ENCODE measurements at regions not wholly inside any gene's neighbourhood (a gene's known extent, or its start where the extent isn't known, plus 50 kb on each side); places are given as distances from the start of the nearest gene placed in this dataset.
A peak's percentile ranks its signal among the peaks of the same experiment; 100 is the strongest.

DNA sequence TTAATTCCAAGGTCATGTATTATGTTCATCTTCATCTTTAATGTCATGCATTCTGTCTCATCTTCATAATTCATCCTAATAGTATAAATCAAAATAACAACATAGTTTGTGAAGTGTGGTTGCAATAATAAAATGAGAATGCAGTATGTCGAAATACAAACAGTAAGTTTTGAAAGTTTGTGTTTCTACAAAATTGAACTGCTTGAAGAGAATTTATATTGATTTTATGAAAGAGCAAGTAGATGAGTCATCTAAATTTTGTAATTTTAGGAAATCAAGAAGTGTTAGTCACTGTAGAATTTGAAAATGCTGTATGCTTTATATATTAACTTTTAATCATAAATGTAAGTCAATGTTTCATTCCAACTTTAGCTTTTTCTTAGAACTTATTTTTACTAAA is 190.5 kb upstream of the PPP1R3A start:
- no peak for FAIRE-seq

GRCh38 chr7:114108510-114108909 is 189.7 kb upstream of the PPP1R3A start:
- FAIRE-seq = peak; percentile 89

- FAIRE-seq = no peak
Measured at GRCh38 chr7:114107522-114107921, 188.7 kb upstream of the PPP1R3A start.

DNA sequence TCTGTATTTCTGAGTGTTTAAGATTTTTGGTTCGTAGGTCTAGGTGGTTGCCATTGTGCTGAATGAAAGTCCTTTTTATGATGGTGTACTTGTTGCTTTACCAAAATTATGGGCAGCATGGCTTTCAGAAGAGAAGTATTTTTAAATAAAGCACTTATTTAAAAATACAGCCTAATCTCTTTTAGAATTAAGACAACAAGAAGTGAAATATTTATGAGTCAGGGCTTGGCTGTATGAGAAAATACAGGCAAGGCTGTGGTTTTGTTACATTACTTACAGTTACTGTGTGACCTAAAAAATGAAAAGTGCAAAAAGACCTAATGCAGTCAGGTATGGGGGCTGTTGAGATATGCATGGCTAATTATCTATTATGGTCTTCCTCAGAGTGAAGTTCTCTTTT is 185.2 kb upstream of the PPP1R3A start:
- FAIRE-seq = peak; percentile 86

DNA sequence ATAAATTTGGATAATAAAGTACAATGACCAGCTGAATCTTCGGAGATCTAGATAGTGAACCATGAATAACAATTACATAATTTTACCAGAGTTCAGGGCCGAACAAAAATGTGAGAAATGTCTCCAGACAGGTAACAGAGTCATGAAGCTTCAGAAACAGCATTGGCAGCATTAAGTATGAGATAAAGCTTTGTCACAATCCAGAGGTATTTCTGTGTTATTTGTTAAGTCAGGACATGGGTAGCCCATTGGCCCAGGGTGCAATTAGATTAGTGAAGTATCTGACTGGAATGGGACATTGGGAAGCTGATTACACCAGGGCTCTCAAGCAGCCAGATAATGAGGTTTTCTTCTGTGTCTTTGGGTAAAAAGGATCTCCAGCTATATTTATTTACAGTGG is 184.2 kb upstream of the PPP1R3A start:
- FAIRE-seq = no peak

GRCh38 chr7:114102131-114102530 is 183.3 kb upstream of the PPP1R3A start:
- FAIRE-seq = no peak

DNA sequence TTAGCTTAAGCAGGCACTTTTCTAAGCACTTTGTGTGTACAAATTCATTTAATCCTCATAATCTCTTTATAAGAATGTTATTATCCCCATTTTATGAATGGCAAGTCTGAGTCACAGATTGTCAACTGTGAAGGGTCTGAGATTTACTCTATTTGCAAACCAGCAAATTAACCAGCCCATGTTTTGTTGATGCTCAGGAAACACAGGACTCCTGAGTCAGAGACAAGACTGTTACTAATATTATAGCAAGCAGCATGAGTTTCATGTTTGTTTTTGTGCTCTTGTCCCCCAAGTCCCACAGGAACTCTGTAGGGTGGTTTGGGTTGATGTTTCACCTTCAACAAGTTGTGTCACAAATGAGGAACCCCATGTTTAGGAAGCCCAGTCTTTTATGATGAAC is 182.0 kb upstream of the PPP1R3A start:
- FAIRE-seq = no peak

- FAIRE-seq = no peak
Measured at GRCh38 chr7:114099337-114099736, 180.5 kb upstream of the PPP1R3A start.

GRCh38 chr7:114095885-114096284 is 177.1 kb upstream of the PPP1R3A start:
- no peak for FAIRE-seq

DNA sequence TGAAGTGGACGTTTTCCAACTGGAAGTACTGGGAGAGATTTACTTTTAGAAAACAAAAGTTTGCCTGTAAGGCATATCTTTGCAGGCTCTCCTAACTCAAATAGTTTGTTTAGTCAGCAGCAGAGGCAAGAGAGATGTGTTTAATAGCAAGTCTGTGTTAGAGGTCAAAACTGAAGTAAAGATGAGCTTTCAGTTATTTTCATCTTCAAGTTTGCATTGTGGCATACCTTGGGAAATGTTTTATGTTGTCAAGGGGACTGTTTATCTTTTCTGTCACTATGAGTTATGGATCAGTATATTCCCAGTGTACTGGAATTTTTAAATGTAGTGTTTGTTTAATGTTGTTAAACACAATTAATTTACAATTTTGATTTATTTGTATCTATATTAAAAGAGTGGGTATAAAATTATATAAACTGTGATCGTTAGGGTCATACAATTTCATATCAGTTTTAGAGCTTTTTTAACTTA is 169.7 kb upstream of the PPP1R3A start:
- FAIRE-seq = peak; percentile 89

DNA sequence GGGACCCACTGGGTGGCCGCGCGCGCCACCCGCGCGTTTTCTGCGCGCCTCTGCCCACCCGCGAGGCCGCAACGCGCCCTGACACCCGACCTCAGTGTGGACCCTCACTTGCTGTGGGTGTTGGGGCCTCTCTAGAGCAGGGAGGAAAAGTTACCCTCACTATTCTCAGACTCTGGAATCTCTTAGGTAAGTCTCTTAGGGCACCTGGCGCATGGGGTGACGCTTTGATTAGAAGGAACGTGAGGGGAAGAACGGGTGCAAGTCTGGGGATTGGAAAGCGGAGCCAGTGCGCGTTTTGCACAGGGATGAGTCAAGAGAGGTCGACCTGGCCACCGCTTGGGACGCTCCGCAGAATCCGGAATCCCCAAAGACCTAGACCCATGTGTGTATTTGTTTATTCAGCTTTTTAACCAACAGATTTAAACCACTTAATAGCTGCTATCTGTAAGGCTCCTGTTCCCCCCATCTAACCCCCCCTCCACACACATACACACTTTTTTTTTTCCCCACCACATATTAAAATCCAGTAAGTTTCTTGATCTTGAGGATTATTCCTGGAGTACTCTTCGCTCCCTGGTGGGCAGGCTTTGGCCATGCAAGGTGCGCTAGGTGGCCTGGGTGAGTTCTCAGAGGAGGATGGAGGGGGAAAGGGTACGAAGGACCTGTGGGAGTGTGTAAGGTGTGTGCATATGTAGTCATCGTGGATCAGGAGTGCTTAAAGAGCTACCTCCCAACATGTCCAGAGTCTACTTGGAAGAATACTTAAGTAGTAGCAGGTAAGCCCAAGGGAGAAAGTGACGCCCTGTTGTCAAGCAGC is 169.1 kb upstream of the PPP1R3A start:
- no peak for FAIRE-seq

DNA sequence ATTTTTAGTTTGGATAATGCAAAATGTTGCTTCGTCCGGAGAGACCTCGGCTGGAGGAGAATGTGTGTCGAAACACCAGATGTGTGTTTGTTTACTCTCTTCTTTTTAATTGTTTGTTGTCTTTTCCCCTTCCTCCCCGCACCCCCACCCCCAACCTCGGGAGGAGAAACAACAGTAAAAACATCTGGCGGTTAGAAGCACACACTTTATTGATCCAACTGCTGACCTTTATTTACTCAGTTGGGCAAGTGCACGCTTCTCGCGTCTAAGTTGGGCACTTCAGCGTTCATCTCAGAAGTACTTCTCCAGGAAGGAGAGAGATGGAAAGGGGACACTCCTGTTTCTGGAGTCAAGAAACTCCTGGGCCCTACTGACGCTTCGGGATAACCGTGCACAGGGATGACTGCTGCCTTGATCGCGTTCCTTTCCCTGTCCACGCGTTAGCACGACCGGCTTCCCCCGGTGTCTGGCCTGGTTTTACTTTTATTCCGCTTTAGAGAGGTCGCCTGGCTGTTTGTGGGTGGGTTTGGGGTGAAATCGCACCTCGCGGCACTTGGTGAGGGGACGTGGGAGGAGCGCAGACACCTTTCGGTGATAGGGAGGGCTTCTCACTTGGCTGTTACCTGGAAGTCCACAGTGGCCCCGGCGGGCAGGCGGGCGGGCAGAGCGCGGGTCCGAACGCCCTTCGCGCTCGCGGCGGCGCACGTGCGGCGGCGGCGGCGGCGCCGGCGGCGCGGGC is 168.3 kb upstream of the PPP1R3A start:
- no peak for FAIRE-seq

DNA sequence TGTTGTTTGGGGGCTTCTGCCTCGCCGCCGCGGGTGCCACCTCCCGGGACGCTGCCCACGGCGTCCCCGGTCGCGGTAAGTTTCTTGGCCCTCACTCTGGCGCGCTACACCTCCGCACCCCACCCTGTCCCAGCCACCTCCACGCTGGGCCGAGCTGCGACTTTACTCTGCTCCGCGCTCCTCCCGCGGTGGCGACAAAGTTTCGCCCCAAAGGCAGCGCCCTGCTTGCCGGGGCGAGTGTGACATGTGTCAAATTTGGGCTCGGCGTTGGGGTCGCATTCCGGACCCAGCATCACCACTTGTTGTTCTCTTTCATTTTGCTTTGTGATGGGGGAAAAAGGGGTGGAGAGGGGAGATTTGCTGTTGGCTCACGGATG is 167.7 kb upstream of the PPP1R3A start:
- no peak for FAIRE-seq

DNA sequence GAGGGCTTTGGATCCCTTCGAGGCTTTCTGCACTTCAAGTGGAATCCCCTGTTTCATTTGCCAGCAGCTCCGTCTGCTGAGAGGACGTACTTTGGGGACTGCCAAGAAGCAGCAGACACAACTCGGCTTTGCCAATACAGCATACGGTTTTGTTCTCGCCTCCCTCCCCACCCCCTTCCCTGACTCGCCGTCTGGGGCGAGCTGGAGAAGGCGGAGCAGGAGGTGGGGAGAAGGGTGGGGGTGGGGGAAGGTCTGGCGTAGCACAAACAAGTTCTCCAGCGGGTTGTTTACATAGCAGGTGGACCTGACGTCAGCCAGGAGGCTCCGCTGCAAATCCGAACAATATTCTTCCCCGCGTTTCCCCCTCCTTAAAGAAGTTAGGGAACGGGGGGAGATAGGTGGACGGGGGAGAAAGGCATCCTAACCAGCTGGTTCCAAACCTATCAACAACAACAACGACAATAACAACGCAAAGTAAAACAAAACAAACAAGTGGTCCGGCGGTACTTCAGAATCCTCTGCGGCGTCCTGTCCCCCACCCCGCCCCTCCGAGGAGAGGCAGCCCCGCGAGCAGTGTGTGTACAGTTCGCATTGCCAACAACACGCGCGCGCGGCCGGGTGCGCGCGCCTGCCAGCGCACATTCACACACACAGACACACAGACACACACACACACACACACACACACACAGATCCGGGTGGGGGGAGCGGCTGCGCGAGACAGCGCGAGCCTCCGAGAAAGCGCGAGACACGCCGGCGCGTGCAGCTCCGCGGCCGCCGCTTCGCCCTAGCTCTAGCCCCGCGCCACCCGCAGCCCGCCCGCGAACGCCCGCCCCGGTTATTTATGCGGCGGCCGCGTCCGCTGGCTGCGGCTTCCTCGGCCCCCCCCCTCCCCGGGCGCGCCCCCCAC is 167.0 kb upstream of the PPP1R3A start:
- FAIRE-seq = no peak

DNA sequence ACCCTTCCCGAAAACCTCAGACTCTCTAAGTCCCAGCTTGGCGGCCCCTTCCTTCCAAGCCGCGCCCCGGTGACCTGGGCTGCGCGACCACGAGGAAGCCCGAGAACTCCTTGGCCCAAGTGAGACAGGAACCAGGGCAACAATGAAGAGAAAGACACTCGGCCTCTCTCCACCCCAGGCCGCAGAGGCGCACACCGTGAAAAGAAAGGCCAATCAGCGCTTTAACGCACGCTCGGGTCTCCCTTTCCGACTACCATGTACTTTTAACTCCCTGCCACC is 166.4 kb upstream of the PPP1R3A start:
- no peak for FAIRE-seq

DNA sequence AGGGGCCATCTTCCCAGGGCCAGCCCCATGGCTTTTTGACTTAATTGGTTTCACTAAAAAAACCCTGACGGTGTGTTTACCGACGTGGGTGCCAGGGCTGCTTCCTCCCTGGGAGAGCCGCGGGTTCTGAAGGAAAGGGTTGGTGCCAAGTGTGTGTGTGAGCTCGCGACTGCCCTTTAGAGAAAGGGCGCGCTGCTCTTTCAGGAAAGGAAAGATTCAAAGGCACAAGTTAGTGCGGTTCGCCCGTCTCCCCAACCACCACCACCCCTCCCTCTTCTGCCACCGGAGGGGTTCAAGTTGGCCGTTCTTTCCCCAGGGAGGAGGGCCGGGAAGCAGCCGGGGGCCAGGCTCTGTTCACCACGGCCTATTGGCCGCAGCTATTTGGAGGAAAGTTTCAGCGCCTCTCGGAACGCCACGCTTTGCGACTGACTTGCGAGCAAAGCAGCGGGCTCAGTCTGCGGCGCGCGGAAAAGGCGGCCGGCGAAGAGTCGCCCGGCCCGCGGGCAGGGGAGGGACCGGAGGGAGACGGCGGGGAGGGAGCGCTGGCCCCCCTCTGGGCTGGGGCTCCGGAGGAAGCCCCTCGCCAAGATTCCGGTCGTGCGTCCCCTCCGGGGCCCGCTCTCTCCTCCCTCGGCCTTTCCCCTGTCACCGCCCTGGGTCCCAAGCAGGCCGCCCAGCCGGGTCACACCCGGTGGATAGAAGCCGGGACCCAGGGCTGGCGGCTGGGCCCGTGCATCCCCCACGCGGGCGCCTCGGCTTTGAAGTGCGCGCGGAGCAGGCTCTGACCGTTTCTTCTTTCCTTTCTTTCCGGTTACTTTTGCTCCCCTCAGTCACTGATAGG is 165.9 kb upstream of the PPP1R3A start:
- no peak for FAIRE-seq

GRCh38 chr7:114084002-114084471 is 165.2 kb upstream of the PPP1R3A start:
- FAIRE-seq = no peak

GRCh38 chr7:114083166-114084001 is 164.6 kb upstream of the PPP1R3A start:
- FAIRE-seq = no peak

GRCh38 chr7:114082642-114083165 is 163.9 kb upstream of the PPP1R3A start:
- FAIRE-seq = no peak

GRCh38 chr7:114081606-114082425 is 163.0 kb upstream of the PPP1R3A start:
- FAIRE-seq = peak; percentile 99

All from islet of Langerhans (tissue), 1 donor.